ENCODE measurements at regions not wholly inside any gene's neighbourhood (a gene's known extent, or its start where the extent isn't known, plus 50 kb on each side); places are given as distances from the start of the nearest gene placed in this dataset.

GRCh38 chr7:113247198-113247597 is 128.8 kb upstream of the SMIM30 start:
- TF ChIP-seq ZFX (IDR thresholded peaks at IDR 0.05): no peak
- no peak overlapping the region for H3K27ac ChIP-seq

- no peak overlapping the region for H3K27ac ChIP-seq
- TF ChIP-seq ZFX (IDR thresholded peaks at IDR 0.05) (no peak), CTCF (conservative IDR thresholded peaks at IDR 0.05) (no peak)
Observed at GRCh38 chr7:113246738-113247137, 128.4 kb upstream of the SMIM30 start.

GRCh38 chr7:113232885-113233284 is 114.5 kb upstream of the SMIM30 start:
- TF ChIP-seq ZFX (IDR thresholded peaks at IDR 0.05): no peak
- no peak for TF ChIP-seq CTCF (conservative IDR thresholded peaks at IDR 0.05)
- H3K27ac ChIP-seq: no peak overlapping the region

GRCh38 chr7:113230691-113231090 is 112.3 kb upstream of the SMIM30 start:
- H3K27ac ChIP-seq: no peak overlapping the region
- no peak for TF ChIP-seq CTCF (conservative IDR thresholded peaks at IDR 0.05)
- TF ChIP-seq ZFX (IDR thresholded peaks at IDR 0.05): no peak

- H3K27ac ChIP-seq: no peak overlapping the region
- TF ChIP-seq ZFX (IDR thresholded peaks at IDR 0.05) (no peak), CTCF (conservative IDR thresholded peaks at IDR 0.05) (no peak)
Observed at GRCh38 chr7:113217314-113217713, 99.0 kb upstream of the SMIM30 start.

- no peak for TF ChIP-seq ZFX (IDR thresholded peaks at IDR 0.05)
- TF ChIP-seq CTCF (conservative IDR thresholded peaks at IDR 0.05): no peak
- H3K27ac ChIP-seq: no peak overlapping the region
Observed at GRCh38 chr7:113216038-113216437, 97.7 kb upstream of the SMIM30 start.

GRCh38 chr7:113209449-113210203 is 91.3 kb upstream of the SMIM30 start:
- no peak for TF ChIP-seq ZFX (IDR thresholded peaks at IDR 0.05)
- no peak for TF ChIP-seq CTCF (conservative IDR thresholded peaks at IDR 0.05)
- no peak overlapping the region for H3K27ac ChIP-seq

GRCh38 chr7:113207931-113208330 is 89.6 kb upstream of the SMIM30 start:
- TF ChIP-seq CTCF (conservative IDR thresholded peaks at IDR 0.05): no peak
- TF ChIP-seq ZFX (IDR thresholded peaks at IDR 0.05): no peak

More at GRCh38 chr7:113207931-113208330, 89.6 kb upstream of the SMIM30 start:
- no peak overlapping the region for H3K27ac ChIP-seq

Data from C4-2B (cell line).